Liver (tissue), 8 donors: ENCODE measurements at regions not wholly inside any gene's neighbourhood (a gene's known extent, or its start where the extent isn't known, plus 50 kb on each side); places are given as distances from the start of the nearest gene placed in this dataset.

Source experiments
- DNase-seq: peaks from one replicate; pipeline ENCODE4 v3.0.0-alpha.2; 2017; ENCODE audit warnings: low spot score
- H3K27ac ChIP-seq, 2 donors: one replicate each; pipeline ENCODE4 v1.7.0; 2013; ENCODE audit warnings: inconsistent platforms in 2 of 2, low read length in 2 of 2, control low read depth in 1 of 2, low read depth in 1 of 2, mild to moderate bottlenecking in 1 of 2
- H3K27me3 ChIP-seq, 4 donors: one replicate each; pipeline versions ENCODE4 v1.6.1 to v1.7.0; 2013; ENCODE audit warnings: low read length in 3 of 4, inconsistent platforms in 1 of 4, mild to moderate bottlenecking in 1 of 4, moderate library complexity in 1 of 4; ENCODE audit not compliant: control insufficient read depth in 4 of 4, insufficient read depth in 4 of 4
- H3K36me3 ChIP-seq, 4 donors: one replicate each; pipeline versions ENCODE4 v1.6.1 to v1.7.0; 2013; ENCODE audit warnings: low read length in 3 of 4, mild to moderate bottlenecking in 3 of 4, low read depth in 1 of 4, moderate library complexity in 1 of 4; ENCODE audit not compliant: control insufficient read depth in 4 of 4, insufficient read depth in 3 of 4
- H3K4me1 ChIP-seq, 4 donors: one replicate each; pipeline versions ENCODE4 v1.6.1 to v1.7.0; 2013; ENCODE audit warnings: low read length in 3 of 4, mild to moderate bottlenecking in 3 of 4, moderate library complexity in 1 of 4; ENCODE audit not compliant: control insufficient read depth in 4 of 4, insufficient read depth in 4 of 4
- H3K4me3 ChIP-seq, 3 donors: one replicate each; pipeline versions ENCODE4 v1.6.1 to v1.7.0; 2013; ENCODE audit warnings: low read length in 3 of 3, control low read depth in 1 of 3, low read depth in 1 of 3, mild to moderate bottlenecking in 1 of 3
- H3K9ac ChIP-seq, 2 donors: one replicate each; pipeline ENCODE4 v1.7.0; 2013; ENCODE audit warnings: low read length in 2 of 2, mild to moderate bottlenecking in 2 of 2, moderate library complexity in 2 of 2, control low read depth in 1 of 2, low read depth in 1 of 2
- H3K9me3 ChIP-seq, 4 donors: one replicate each; pipeline versions ENCODE4 v1.6.1 to v1.7.0; 2013; ENCODE audit warnings: low read length in 3 of 4; ENCODE audit not compliant: control insufficient read depth in 4 of 4
- HNF4G ChIP-seq: IDR thresholded peaks from 2 replicates; pipeline ENCODE4 v1.6.1; 2016; ENCODE audit warnings: antibody characterized with exemption
- JUND ChIP-seq, 2 donors: IDR thresholded peaks; 2 replicates each; pipeline ENCODE4 v1.6.1; 2016; ENCODE audit warnings: antibody characterized with exemption in 2 of 2
- NR2F2 ChIP-seq: IDR thresholded peaks from 2 replicates; pipeline ENCODE4 v1.6.1; 2016; ENCODE audit warnings: antibody characterized with exemption
- RAD21 ChIP-seq, 2 donors: IDR thresholded peaks; 2 replicates each; pipeline ENCODE4 v1.6.1; 2016; ENCODE audit warnings: antibody characterized with exemption in 2 of 2, mild to moderate bottlenecking in 2 of 2
- YY1 ChIP-seq: IDR thresholded peaks from 2 replicates; pipeline ENCODE4 v1.6.1; 2016; ENCODE audit warnings: antibody characterized with exemption, mild to moderate bottlenecking
- WGBS: extraction: QIAGEN DNeasy Blood & Tissue Kit; methylation state at CpG from one replicate; pipeline ENCODE4 v1.1.7; 2013; 5-methylcytosine and 5-hydroxymethylcytosine counted together
- TF ChIP-seq, protein P1 (sequence below): fragments of 150-350 bp; IDR thresholded peaks from 2 replicates; pipeline ENCODE4 v1.5.1; 2017; ENCODE audit warnings: improper control_type of control experiment, low read depth, low read length; ENCODE audit not compliant: missing input control
- TF ChIP-seq, protein P2 (sequence below): IDR thresholded peaks from 2 replicates; pipeline ENCODE4 v1.6.1; 2016; ENCODE audit warnings: antibody characterized with exemption
- TF ChIP-seq, protein P3 (sequence below): IDR thresholded peaks from 2 replicates; pipeline ENCODE4 v1.6.1; 2016; ENCODE audit warnings: antibody characterized with exemption, mild to moderate bottlenecking
- donor health status: healthy.
- donor health status: healthy.
- donor health status: healthy.
- donor health status: healthy.
- donor health status: healthy.

DNA sequence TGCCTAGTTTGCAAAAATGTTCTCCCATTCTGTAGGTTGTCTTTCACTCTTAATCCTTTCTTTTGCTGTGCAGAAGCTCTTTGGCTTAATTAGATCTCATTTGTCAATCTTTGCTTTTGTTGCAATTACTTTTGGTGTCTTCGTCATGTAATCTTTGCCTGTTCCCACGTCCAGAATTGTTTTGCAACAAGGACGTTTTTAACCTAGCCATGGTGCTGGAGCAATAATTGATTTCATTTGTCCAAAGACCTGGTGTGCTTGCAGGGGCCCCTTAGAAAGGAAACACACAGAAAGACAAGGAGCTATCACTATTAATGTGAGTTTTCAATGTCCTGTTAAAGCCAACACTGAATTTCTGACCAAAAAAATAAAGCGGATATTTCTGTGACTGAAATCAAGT lies 89.1 kb upstream of the GALNT15 start:
- DNase-seq = no peak
- Histone ChIP-seq H3K27ac (no peak overlapping the region), H3K4me1 (no peaks in the 10 kb centered on the region), H3K9ac (no peak overlapping the region), H3K4me3 (no peak overlapping the region), H3K27me3 (no peaks in the 10 kb centered on the region), H3K36me3 (no peaks in the 10 kb centered on the region), H3K9me3 (peaks cover 0 to 4% (median 0%) of the 10 kb centered on the region in 4 donors)
- WGBS = 42% methylated on average over 4 of the region's 4 CpGs
- TF ChIP-seq, protein P1, sequence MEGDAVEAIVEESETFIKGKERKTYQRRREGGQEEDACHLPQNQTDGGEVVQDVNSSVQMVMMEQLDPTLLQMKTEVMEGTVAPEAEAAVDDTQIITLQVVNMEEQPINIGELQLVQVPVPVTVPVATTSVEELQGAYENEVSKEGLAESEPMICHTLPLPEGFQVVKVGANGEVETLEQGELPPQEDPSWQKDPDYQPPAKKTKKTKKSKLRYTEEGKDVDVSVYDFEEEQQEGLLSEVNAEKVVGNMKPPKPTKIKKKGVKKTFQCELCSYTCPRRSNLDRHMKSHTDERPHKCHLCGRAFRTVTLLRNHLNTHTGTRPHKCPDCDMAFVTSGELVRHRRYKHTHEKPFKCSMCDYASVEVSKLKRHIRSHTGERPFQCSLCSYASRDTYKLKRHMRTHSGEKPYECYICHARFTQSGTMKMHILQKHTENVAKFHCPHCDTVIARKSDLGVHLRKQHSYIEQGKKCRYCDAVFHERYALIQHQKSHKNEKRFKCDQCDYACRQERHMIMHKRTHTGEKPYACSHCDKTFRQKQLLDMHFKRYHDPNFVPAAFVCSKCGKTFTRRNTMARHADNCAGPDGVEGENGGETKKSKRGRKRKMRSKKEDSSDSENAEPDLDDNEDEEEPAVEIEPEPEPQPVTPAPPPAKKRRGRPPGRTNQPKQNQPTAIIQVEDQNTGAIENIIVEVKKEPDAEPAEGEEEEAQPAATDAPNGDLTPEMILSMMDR = no peak

DNA sequence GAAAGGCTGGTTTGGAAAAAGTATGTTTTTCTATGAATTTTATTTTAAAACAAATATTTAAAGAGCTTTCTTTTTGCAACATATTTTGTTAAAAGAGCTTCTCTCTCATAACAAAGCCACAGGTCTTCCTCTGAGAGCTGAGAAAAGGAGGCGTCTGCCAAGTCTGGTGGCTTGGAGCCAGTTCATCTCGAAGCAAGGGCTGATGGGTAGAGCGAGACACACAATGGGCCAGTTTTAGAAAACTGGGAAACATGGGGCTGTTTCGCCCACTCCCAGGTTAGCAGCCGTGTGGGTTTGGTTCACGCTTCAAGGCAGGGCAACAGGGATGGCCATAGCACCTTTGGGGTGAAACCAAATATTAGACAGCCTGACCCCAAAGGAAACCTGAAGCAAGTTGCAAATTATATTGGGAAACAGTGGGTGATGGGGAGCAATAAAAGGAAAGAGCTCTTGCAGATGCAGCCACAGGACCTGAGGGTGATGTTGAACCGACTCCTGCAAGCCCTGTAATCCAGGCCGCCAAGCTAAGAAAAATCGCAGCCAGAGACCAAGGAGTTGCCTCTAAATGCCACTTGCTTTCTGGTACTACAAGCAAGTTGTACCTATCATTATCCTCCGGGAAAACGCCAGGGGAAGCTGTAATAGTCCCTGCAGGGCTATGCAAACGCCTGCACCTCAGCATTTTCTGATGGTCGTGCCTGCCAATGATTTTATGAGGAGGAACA lies 88.4 kb upstream of the GALNT15 start:
- no peaks in the 10 kb centered on the region for H3K36me3 ChIP-seq
- DNase-seq = no peak
- no peak overlapping the region for H3K4me3 ChIP-seq
- no peak overlapping the region for H3K27ac ChIP-seq
- H3K9ac ChIP-seq = no peak overlapping the region
- H3K27me3 ChIP-seq = no peaks in the 10 kb centered on the region
- no peaks in the 10 kb centered on the region for H3K4me1 ChIP-seq
- TF ChIP-seq YY1 = no peak
- TF ChIP-seq NR2F2 = no peak
- TF ChIP-seq RAD21 (IDR thresholded peaks at IDR 0.05) = no peak
- TF ChIP-seq, protein P2, sequence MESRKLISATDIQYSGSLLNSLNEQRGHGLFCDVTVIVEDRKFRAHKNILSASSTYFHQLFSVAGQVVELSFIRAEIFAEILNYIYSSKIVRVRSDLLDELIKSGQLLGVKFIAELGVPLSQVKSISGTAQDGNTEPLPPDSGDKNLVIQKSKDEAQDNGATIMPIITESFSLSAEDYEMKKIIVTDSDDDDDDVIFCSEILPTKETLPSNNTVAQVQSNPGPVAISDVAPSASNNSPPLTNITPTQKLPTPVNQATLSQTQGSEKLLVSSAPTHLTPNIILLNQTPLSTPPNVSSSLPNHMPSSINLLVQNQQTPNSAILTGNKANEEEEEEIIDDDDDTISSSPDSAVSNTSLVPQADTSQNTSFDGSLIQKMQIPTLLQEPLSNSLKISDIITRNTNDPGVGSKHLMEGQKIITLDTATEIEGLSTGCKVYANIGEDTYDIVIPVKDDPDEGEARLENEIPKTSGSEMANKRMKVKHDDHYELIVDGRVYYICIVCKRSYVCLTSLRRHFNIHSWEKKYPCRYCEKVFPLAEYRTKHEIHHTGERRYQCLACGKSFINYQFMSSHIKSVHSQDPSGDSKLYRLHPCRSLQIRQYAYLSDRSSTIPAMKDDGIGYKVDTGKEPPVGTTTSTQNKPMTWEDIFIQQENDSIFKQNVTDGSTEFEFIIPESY = no peak
- TF ChIP-seq, protein P1 = no peak
- no peak for TF ChIP-seq JUND (IDR thresholded peaks at IDR 0.05)
- no peak for TF ChIP-seq HNF4G
- TF ChIP-seq, protein P3, sequence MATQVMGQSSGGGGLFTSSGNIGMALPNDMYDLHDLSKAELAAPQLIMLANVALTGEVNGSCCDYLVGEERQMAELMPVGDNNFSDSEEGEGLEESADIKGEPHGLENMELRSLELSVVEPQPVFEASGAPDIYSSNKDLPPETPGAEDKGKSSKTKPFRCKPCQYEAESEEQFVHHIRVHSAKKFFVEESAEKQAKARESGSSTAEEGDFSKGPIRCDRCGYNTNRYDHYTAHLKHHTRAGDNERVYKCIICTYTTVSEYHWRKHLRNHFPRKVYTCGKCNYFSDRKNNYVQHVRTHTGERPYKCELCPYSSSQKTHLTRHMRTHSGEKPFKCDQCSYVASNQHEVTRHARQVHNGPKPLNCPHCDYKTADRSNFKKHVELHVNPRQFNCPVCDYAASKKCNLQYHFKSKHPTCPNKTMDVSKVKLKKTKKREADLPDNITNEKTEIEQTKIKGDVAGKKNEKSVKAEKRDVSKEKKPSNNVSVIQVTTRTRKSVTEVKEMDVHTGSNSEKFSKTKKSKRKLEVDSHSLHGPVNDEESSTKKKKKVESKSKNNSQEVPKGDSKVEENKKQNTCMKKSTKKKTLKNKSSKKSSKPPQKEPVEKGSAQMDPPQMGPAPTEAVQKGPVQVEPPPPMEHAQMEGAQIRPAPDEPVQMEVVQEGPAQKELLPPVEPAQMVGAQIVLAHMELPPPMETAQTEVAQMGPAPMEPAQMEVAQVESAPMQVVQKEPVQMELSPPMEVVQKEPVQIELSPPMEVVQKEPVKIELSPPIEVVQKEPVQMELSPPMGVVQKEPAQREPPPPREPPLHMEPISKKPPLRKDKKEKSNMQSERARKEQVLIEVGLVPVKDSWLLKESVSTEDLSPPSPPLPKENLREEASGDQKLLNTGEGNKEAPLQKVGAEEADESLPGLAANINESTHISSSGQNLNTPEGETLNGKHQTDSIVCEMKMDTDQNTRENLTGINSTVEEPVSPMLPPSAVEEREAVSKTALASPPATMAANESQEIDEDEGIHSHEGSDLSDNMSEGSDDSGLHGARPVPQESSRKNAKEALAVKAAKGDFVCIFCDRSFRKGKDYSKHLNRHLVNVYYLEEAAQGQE = no peak
- H3K9me3 ChIP-seq = peaks cover 0 to 4% (median 0%) of the 10 kb centered on the region in 4 donors
- WGBS = 84% methylated on average over 13 of the region's 13 CpGs
